Keratinocyte (primary cell): ENCODE measurements at regions not wholly inside any gene's neighbourhood (a gene's known extent, or its start where the extent isn't known, plus 50 kb on each side); places are given as distances from the start of the nearest gene placed in this dataset.

Experiments used
- CTCF ChIP-seq, 3 experiments: IDR thresholded peaks in 1 of 3; conservative IDR thresholded peaks in 1 of 3; optimal IDR thresholded peaks in 1 of 3; 2 replicates in 2 of 3; 3 replicates in 1 of 3; pipeline versions ENCODE3 to v1.5.1; 2011; ENCODE audit warnings: low read length in 3 of 3, mild to moderate bottlenecking in 3 of 3, moderate library complexity in 2 of 3, control low read depth in 1 of 3, inconsistent platforms in 1 of 3; ENCODE audit not compliant: insufficient read depth in 2 of 3; ENCODE audit errors: extremely low read depth in 1 of 3
- EZH2 ChIP-seq: IDR thresholded peaks from one replicate; pipeline ENCODE4 v1.6.1; 2012; ENCODE audit warnings: inconsistent platforms, mild to moderate bottlenecking, low read length, moderate library complexity

GRCh38 chr2:187638840-187639239 is 84.6 kb upstream of the TFPI start:
- TF ChIP-seq CTCF (optimal IDR thresholded peaks at IDR 0.05 in 1 of 3, IDR thresholded peaks at IDR 0.05 in 1 of 3, conservative IDR thresholded peaks at IDR 0.05 in 1 of 3; ENCODE audit: extremely low read depth in 1 of 3, insufficient read depth in 2 of 3, low read length in 3 of 3): no peak
- TF ChIP-seq EZH2: no peak
